ENCODE measurements at regions not wholly inside any gene's neighbourhood (a gene's known extent, or its start where the extent isn't known, plus 50 kb on each side); places are given as distances from the start of the nearest gene placed in this dataset.

GRCh38 chr20:48003021-48003420, 217.7 kb upstream of the SULF2 start:
- Histone ChIP-seq H3K4me3 (ENCODE audit: low read depth in 1 of 2, low read length in 2 of 2) (no peak overlapping the region), H3K4me1 (ENCODE audit: control insufficient read depth in 1 of 2, insufficient read depth in 2 of 2, low read length in 2 of 2) (no peaks in the 10 kb centered on the region), H3K36me3 (ENCODE audit: control insufficient read depth in 1 of 2, insufficient read depth in 2 of 2, low read length in 2 of 2) (no peaks in the 10 kb centered on the region), H3K27ac (ENCODE audit: low read length) (no peak overlapping the region), H3K9me3 (ENCODE audit: control insufficient read depth in 1 of 2, low read length in 2 of 2) (no peaks in the 10 kb centered on the region), H3K27me3 (ENCODE audit: low read depth, low read length) (no peaks in the 10 kb centered on the region)

- Histone ChIP-seq H3K4me1 (ENCODE audit: control insufficient read depth in 1 of 2, insufficient read depth in 2 of 2, low read length in 2 of 2) (no peaks in the 10 kb centered on the region), H3K36me3 (ENCODE audit: control insufficient read depth in 1 of 2, insufficient read depth in 2 of 2, low read length in 2 of 2) (no peaks in the 10 kb centered on the region), H3K4me3 (ENCODE audit: low read depth in 1 of 2, low read length in 2 of 2) (no peak overlapping the region), H3K9me3 (ENCODE audit: control insufficient read depth in 1 of 2, low read length in 2 of 2) (no peaks in the 10 kb centered on the region), H3K27me3 (ENCODE audit: low read depth, low read length) (no peaks in the 10 kb centered on the region), H3K27ac (ENCODE audit: low read length) (no peak overlapping the region)
Observed at GRCh38 chr20:48002517-48002970, 217.3 kb upstream of the SULF2 start.

- no peaks in the 10 kb centered on the region for H3K36me3 ChIP-seq (ENCODE audit: control insufficient read depth in 1 of 2, insufficient read depth in 2 of 2, low read length in 2 of 2)
- H3K27me3 ChIP-seq (ENCODE audit: low read depth, low read length), result no peaks in the 10 kb centered on the region
- H3K27ac ChIP-seq (ENCODE audit: low read length), result no peak overlapping the region
- H3K4me1 ChIP-seq (ENCODE audit: control insufficient read depth in 1 of 2, insufficient read depth in 2 of 2, low read length in 2 of 2), result no peaks in the 10 kb centered on the region
- H3K4me3 ChIP-seq (ENCODE audit: low read depth in 1 of 2, low read length in 2 of 2), result no peak overlapping the region
- no peaks in the 10 kb centered on the region for H3K9me3 ChIP-seq (ENCODE audit: control insufficient read depth in 1 of 2, low read length in 2 of 2)
Observed at GRCh38 chr20:47999166-47999565, 213.9 kb upstream of the SULF2 start.

DNA sequence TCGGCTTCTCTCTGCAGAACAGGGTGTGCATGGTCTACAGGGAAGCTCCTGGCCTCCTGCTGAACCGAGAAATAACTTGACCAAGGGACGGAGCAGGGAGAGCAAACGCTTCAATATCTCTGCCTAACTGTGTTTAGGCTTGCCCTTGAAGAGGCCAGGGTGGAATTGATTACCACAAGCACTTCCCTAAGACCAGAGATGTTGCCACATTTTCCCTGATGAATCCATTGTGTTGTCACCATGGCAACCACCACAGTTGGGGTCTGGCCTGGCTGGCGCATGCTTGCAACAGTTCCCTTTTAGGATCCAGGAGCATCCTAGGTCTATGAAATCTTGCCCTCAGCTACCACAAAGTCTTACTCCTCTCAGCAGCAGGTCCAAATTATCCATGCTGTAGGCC, 213.5 kb upstream of the SULF2 start:
- no peaks in the 10 kb centered on the region for H3K9me3 ChIP-seq (ENCODE audit: control insufficient read depth in 1 of 2, low read length in 2 of 2)
- no peak overlapping the region for H3K4me3 ChIP-seq (ENCODE audit: low read depth in 1 of 2, low read length in 2 of 2)
- H3K36me3 ChIP-seq (ENCODE audit: control insufficient read depth in 1 of 2, insufficient read depth in 2 of 2, low read length in 2 of 2), result no peaks in the 10 kb centered on the region
- no peaks in the 10 kb centered on the region for H3K27me3 ChIP-seq (ENCODE audit: low read depth, low read length)
- no peak overlapping the region for H3K27ac ChIP-seq (ENCODE audit: low read length)
- H3K4me1 ChIP-seq (ENCODE audit: control insufficient read depth in 1 of 2, insufficient read depth in 2 of 2, low read length in 2 of 2), result no peaks in the 10 kb centered on the region

GRCh38 chr20:47995661-47996060, 210.4 kb upstream of the SULF2 start:
- Histone ChIP-seq H3K9me3 (ENCODE audit: control insufficient read depth in 1 of 2, low read length in 2 of 2) (peaks cover 6 to 9% of the 10 kb centered on the region in 2 donors), H3K27ac (ENCODE audit: low read length) (no peak overlapping the region)

GRCh38 chr20:47993817-47994216, 208.5 kb upstream of the SULF2 start:
- no peaks in the 10 kb centered on the region for H3K27me3 ChIP-seq (ENCODE audit: low read depth, low read length)
- H3K4me3 ChIP-seq (ENCODE audit: low read depth in 1 of 2, low read length in 2 of 2), result no peak overlapping the region
- H3K36me3 ChIP-seq (ENCODE audit: control insufficient read depth in 1 of 2, insufficient read depth in 2 of 2, low read length in 2 of 2), result no peaks in the 10 kb centered on the region
- peaks cover 6 to 9% of the 10 kb centered on the region in 2 donors for H3K9me3 ChIP-seq (ENCODE audit: control insufficient read depth in 1 of 2, low read length in 2 of 2)
- no peak overlapping the region for H3K27ac ChIP-seq (ENCODE audit: low read length)
- peaks cover 0 to 9% of the 10 kb centered on the region in 2 donors for H3K4me1 ChIP-seq (ENCODE audit: control insufficient read depth in 1 of 2, insufficient read depth in 2 of 2, low read length in 2 of 2)

More at GRCh38 chr20:47995661-47996060, 210.4 kb upstream of the SULF2 start:
- H3K4me3 ChIP-seq (ENCODE audit: low read depth in 1 of 2, low read length in 2 of 2), result no peak overlapping the region
- no peaks in the 10 kb centered on the region for H3K27me3 ChIP-seq (ENCODE audit: low read depth, low read length)
- no peaks in the 10 kb centered on the region for H3K36me3 ChIP-seq (ENCODE audit: control insufficient read depth in 1 of 2, insufficient read depth in 2 of 2, low read length in 2 of 2)
- no peaks in the 10 kb centered on the region for H3K4me1 ChIP-seq (ENCODE audit: control insufficient read depth in 1 of 2, insufficient read depth in 2 of 2, low read length in 2 of 2)

- Histone ChIP-seq H3K36me3 (ENCODE audit: control insufficient read depth in 1 of 2, insufficient read depth in 2 of 2, low read length in 2 of 2) (no peaks in the 10 kb centered on the region), H3K4me1 (ENCODE audit: control insufficient read depth in 1 of 2, insufficient read depth in 2 of 2, low read length in 2 of 2) (peaks cover 0 to 9% of the 10 kb centered on the region in 2 donors), H3K4me3 (ENCODE audit: low read depth in 1 of 2, low read length in 2 of 2) (no peak overlapping the region), H3K27ac (ENCODE audit: low read length) (no peak overlapping the region), H3K9me3 (ENCODE audit: control insufficient read depth in 1 of 2, low read length in 2 of 2) (peaks cover 6 to 9% of the 10 kb centered on the region in 2 donors), H3K27me3 (ENCODE audit: low read depth, low read length) (no peaks in the 10 kb centered on the region)
Observed at GRCh38 chr20:47993035-47993755, 207.9 kb upstream of the SULF2 start.

DNA sequence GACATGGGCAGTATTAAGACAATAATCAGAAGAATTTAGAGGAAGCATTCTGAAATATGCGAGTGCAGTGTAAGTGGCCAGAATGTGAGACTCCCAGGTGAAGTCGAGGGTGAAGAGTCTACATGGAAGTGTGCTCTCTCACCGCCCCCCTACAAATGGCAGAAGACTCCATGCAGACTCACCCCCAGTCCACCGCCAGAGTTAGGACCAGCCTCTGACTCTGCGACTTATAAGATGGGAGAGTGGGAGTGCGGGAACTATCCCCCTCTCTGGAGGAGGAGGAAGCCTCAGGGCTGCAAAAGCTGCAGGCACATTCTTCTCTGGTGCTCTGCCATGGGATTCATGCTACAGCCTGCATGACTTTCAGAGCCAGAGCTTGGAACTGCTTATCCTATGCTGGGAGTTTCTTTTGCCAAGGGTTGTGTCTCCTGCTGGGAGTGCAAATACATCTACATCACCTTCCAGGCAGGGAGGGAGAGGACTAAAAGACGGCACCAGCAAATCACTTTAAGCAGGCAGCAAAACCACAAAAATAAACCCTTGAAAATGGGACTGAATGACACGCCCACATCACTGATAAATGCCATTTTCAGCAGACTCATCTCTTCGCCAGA, 206.7 kb upstream of the SULF2 start:
- no peaks in the 10 kb centered on the region for H3K27me3 ChIP-seq (ENCODE audit: low read depth, low read length)
- H3K9me3 ChIP-seq (ENCODE audit: control insufficient read depth in 1 of 2, low read length in 2 of 2), result peaks cover 6 to 9% of the 10 kb centered on the region in 2 donors
- H3K4me1 ChIP-seq (ENCODE audit: control insufficient read depth in 1 of 2, insufficient read depth in 2 of 2, low read length in 2 of 2), result peaks cover 0 to 9% of the 10 kb centered on the region in 2 donors
- H3K27ac ChIP-seq (ENCODE audit: low read length), result no peak overlapping the region
- no peak overlapping the region for H3K4me3 ChIP-seq (ENCODE audit: low read depth in 1 of 2, low read length in 2 of 2)
- H3K36me3 ChIP-seq (ENCODE audit: control insufficient read depth in 1 of 2, insufficient read depth in 2 of 2, low read length in 2 of 2), result no peaks in the 10 kb centered on the region

GRCh38 chr20:47990507-47991150, 205.3 kb upstream of the SULF2 start:
- no peaks in the 10 kb centered on the region for H3K36me3 ChIP-seq (ENCODE audit: control insufficient read depth in 1 of 2, insufficient read depth in 2 of 2, low read length in 2 of 2)
- H3K27ac ChIP-seq (ENCODE audit: low read length), result no peak overlapping the region
- peaks cover 6 to 9% of the 10 kb centered on the region in 2 donors for H3K9me3 ChIP-seq (ENCODE audit: control insufficient read depth in 1 of 2, low read length in 2 of 2)
- H3K4me3 ChIP-seq (ENCODE audit: low read depth in 1 of 2, low read length in 2 of 2), result no peak overlapping the region
- no peaks in the 10 kb centered on the region for H3K27me3 ChIP-seq (ENCODE audit: low read depth, low read length)
- peaks cover 0 to 10% of the 10 kb centered on the region in 2 donors for H3K4me1 ChIP-seq (ENCODE audit: control insufficient read depth in 1 of 2, insufficient read depth in 2 of 2, low read length in 2 of 2)

DNA sequence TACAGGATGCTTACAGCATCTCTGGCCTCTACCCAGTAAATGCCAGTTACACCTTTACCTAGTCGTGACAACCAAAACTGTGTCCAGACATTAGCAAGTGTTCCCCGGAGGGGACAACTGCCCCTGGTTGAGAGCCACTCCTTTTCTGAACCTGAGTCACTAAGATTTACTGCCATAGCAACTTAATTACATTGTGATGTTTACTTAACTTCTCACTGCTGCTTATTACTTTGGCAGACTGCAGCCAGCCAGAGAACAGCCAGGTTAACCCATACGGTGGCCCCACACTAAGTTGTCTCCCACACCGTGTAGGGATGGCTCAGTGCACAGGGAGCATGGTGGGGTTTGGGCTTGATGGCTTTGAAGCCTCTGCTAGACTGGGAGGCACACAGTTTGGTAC, 204.7 kb upstream of the SULF2 start:
- no peaks in the 10 kb centered on the region for H3K27me3 ChIP-seq (ENCODE audit: low read depth, low read length)
- H3K36me3 ChIP-seq (ENCODE audit: control insufficient read depth in 1 of 2, insufficient read depth in 2 of 2, low read length in 2 of 2), result no peaks in the 10 kb centered on the region
- H3K4me3 ChIP-seq (ENCODE audit: low read depth in 1 of 2, low read length in 2 of 2), result no peak overlapping the region
- H3K27ac ChIP-seq (ENCODE audit: low read length), result no peak overlapping the region
- H3K4me1 ChIP-seq (ENCODE audit: control insufficient read depth in 1 of 2, insufficient read depth in 2 of 2, low read length in 2 of 2), result peaks cover 0 to 16% of the 10 kb centered on the region in 2 donors
- H3K9me3 ChIP-seq (ENCODE audit: control insufficient read depth in 1 of 2, low read length in 2 of 2), result peaks cover 6 to 9% of the 10 kb centered on the region in 2 donors

GRCh38 chr20:47988676-47989075, 203.4 kb upstream of the SULF2 start:
- H3K9me3 ChIP-seq (ENCODE audit: control insufficient read depth in 1 of 2, low read length in 2 of 2), result peaks cover 6 to 9% of the 10 kb centered on the region in 2 donors
- no peak overlapping the region for H3K4me3 ChIP-seq (ENCODE audit: low read depth in 1 of 2, low read length in 2 of 2)
- H3K27me3 ChIP-seq (ENCODE audit: low read depth, low read length), result no peaks in the 10 kb centered on the region
- no peaks in the 10 kb centered on the region for H3K36me3 ChIP-seq (ENCODE audit: control insufficient read depth in 1 of 2, insufficient read depth in 2 of 2, low read length in 2 of 2)
- H3K27ac ChIP-seq (ENCODE audit: low read length), result no peak overlapping the region
- H3K4me1 ChIP-seq (ENCODE audit: control insufficient read depth in 1 of 2, insufficient read depth in 2 of 2, low read length in 2 of 2), result peaks cover 0 to 16% of the 10 kb centered on the region in 2 donors

Data from muscle layer of duodenum (tissue), 2 donors.